ENCODE measurements at regions not wholly inside any gene's neighbourhood (a gene's known extent, or its start where the extent isn't known, plus 50 kb on each side); places are given as distances from the start of the nearest gene placed in this dataset.
"Not testable (repeated sequence)": the region's sequence is repeated elsewhere in the genome, so short reads cannot be mapped to it uniquely, and the experiment has no call there.

DNA sequence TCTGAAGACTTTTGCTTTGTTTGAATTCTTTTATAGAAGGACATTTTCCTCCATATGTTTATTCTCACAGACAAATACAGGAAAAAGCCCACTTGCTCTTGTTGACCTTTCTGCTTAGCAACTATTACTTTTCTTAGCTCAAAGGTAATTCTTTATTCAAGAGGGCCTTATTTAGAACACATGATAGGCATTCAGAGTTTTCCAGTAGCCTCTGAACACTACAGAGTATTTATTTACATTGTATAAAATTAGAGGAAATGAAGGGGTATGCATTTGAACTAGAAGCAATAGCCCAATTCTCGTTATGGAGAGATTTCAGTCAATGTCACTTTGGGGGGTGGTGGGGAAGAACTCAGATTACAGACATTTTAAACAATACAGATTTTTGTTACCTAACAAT lies 581.7 kb downstream of the KCNJ2 start:
- no peak for DNase-seq
- H3K9me3 ChIP-seq = no peaks in the 10 kb centered on the region
- no peak overlapping the region for H3K4me3 ChIP-seq
- no peaks in the 10 kb centered on the region for H3K4me1 ChIP-seq
- TF ChIP-seq, protein P1, sequence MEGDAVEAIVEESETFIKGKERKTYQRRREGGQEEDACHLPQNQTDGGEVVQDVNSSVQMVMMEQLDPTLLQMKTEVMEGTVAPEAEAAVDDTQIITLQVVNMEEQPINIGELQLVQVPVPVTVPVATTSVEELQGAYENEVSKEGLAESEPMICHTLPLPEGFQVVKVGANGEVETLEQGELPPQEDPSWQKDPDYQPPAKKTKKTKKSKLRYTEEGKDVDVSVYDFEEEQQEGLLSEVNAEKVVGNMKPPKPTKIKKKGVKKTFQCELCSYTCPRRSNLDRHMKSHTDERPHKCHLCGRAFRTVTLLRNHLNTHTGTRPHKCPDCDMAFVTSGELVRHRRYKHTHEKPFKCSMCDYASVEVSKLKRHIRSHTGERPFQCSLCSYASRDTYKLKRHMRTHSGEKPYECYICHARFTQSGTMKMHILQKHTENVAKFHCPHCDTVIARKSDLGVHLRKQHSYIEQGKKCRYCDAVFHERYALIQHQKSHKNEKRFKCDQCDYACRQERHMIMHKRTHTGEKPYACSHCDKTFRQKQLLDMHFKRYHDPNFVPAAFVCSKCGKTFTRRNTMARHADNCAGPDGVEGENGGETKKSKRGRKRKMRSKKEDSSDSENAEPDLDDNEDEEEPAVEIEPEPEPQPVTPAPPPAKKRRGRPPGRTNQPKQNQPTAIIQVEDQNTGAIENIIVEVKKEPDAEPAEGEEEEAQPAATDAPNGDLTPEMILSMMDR (IDR thresholded peaks at IDR 0.05) = no peak
- no peak for TF ChIP-seq POLR2A (IDR thresholded peaks at IDR 0.05)
- no peaks in the 10 kb centered on the region for H3K27me3 ChIP-seq
- H3K36me3 ChIP-seq = no peaks in the 10 kb centered on the region
- H3K27ac ChIP-seq = no peak overlapping the region

DNA sequence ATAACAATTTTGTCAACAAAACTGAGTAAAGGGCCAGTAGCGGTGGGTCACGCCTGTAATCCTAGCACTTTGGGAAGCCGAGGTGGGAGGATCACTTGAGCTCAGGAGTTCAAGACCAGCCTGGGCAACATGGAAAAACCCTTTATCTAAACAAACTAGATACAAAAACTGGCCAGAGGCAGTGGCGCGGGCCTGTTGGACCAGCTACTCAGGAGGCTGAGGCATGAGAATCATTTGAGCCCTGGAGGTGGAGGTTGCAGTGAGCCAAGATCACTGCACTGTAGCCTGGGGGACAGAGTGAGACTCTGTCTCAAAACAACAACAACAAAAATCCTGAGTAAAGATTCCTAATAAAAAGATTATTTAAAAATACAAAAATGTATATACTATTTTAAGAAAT lies 583.1 kb downstream of the KCNJ2 start:
- not testable (repeated sequence) for H3K36me3 ChIP-seq, H3K27me3 ChIP-seq, H3K4me3 ChIP-seq, H3K27ac ChIP-seq, H3K9me3 ChIP-seq, H3K4me1 ChIP-seq, DNase-seq

DNA sequence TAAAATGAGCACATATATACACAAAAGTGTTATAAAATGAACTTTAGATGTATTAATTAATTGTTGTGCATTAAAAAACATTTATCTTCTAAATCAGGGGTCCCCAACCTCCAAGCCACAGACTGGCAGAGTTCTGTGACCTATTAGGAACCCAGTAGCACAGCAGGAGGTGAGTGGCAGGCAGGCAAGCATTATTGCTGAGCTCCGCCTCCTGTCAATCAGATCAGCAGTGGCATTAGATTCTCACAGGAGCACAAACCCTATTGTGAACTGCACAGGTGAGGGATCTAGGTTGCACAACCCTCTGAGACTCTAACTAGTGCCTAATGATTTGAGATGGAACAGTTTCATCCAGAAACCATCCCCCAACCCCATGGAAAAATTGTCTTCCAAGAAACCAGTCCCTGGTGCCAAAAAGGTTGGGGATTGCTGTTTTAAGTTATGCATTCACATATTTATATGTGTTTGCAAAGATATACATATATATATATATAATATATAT lies 583.7 kb downstream of the KCNJ2 start:
- TF ChIP-seq, protein P1 (IDR thresholded peaks at IDR 0.05) = no peak
- no peak for TF ChIP-seq POLR2A (IDR thresholded peaks at IDR 0.05)
- Histone ChIP-seq H3K27ac (no peak overlapping the region), H3K36me3 (no peaks in the 10 kb centered on the region), H3K9me3 (no peaks in the 10 kb centered on the region), H3K4me1 (no peaks in the 10 kb centered on the region), H3K27me3 (no peaks in the 10 kb centered on the region), H3K4me3 (no peak overlapping the region)
- no peak for DNase-seq

DNA sequence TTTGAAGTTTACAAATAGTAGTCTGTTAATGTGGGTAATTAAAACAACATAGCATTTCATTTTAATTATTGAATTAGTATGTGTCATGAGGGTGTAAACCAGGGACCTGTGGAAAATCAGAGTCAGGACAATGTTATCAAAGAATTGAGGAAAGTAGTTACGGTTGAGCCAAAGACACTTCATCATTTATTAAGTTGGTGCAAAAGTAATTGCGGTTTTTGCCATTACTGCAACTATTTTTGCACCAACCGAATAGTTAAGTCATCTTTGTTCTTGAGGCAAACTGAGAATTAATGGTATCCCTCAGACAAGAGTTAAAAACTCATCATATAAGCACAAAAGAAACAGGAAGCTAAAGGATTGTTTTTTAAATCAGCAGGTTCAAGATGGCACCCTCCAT lies 593.7 kb downstream of the KCNJ2 start:
- Histone ChIP-seq H3K27me3 (no peaks in the 10 kb centered on the region), H3K9me3 (no peaks in the 10 kb centered on the region), H3K4me1 (no peaks in the 10 kb centered on the region), H3K27ac (no peak overlapping the region), H3K4me3 (no peak overlapping the region), H3K36me3 (no peaks in the 10 kb centered on the region)
- TF ChIP-seq, protein P1 (IDR thresholded peaks at IDR 0.05) = no peak
- no peak for TF ChIP-seq POLR2A (IDR thresholded peaks at IDR 0.05)
- DNase-seq = no peak

DNA sequence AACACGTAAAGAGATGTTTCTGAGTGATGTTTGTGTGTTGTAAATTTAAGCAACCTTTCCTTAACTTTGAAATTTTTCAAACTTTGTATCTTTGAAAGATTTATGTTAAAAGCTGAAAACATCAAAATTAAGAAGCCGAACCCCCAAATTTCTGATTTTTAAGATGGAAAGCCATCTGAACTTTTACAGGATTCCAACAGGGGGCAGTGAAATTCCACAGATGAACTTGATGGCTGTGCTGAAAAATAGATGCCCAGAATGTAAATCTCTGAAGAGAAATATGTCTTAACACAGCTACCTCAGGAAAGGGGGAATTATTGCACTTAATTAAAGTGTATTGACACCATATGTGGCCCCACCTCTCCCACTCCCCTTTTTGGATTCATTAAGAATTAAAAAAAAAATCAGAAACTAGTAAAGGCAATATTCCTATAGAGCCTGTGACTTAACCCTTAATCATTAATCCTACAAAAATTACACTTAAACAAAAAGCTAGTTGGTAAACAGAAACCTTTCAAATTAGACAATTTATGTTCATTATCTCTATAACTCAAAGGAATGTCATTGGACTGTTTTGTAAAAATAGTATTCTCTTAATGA lies 597.9 kb downstream of the KCNJ2 start:
- TF ChIP-seq, protein P1 (IDR thresholded peaks at IDR 0.05) = peak in 4 of 6 experiments; percentile 35 to 72 (median 64)
- TF ChIP-seq POLR2A (IDR thresholded peaks at IDR 0.05) = no peak
- H3K9me3 ChIP-seq = no peaks in the 10 kb centered on the region
- H3K4me1 ChIP-seq = no peaks in the 10 kb centered on the region
- no peak for DNase-seq
- no peak overlapping the region for H3K4me3 ChIP-seq
- H3K27me3 ChIP-seq = no peaks in the 10 kb centered on the region
- no peak overlapping the region for H3K27ac ChIP-seq
- no peaks in the 10 kb centered on the region for H3K36me3 ChIP-seq

DNA sequence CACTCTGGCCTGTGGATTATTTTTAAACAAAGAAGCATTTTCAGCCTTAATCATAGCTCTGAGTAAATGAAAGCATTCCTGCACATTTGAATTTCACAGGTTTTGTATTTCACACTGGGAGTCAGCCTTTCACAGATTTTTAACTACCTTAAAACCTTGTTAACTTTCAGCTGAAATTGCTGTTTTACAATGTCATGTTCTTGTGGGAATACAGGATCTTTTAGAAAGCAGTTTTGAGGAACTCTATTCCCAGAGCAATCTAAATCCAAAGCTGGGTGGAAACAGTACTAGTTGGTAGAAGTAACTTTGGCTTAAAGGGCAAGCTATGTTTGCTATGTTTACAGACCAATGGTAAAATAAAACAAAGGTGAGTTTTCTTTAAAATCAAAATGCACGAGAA lies 600.6 kb downstream of the KCNJ2 start:
- no peaks in the 10 kb centered on the region for H3K27me3 ChIP-seq
- no peak for TF ChIP-seq POLR2A (IDR thresholded peaks at IDR 0.05)
- TF ChIP-seq, protein P1 (IDR thresholded peaks at IDR 0.05) = no peak
- no peaks in the 10 kb centered on the region for H3K9me3 ChIP-seq
- H3K4me1 ChIP-seq = no peaks in the 10 kb centered on the region
- H3K4me3 ChIP-seq = no peak overlapping the region
- H3K27ac ChIP-seq = no peak overlapping the region
- no peaks in the 10 kb centered on the region for H3K36me3 ChIP-seq
- DNase-seq = no peak

Measured in Peyer's patch (tissue), 4 donors.